Mesenchymal stem cell (in vitro differentiated cells and primary cell): ENCODE measurements at regions not wholly inside any gene's neighbourhood (a gene's known extent, or its start where the extent isn't known, plus 50 kb on each side); places are given as distances from the start of the nearest gene placed in this dataset.

Source experiments
- DNase-seq: peaks from one replicate; pipeline ENCODE4 v3.0.0-alpha.2; 2013
- H2AFZ ChIP-seq: one replicate; pipeline ENCODE4 v1.6.1; 2013; ENCODE audit warnings: low read depth, mild to moderate bottlenecking, control low read depth, inconsistent platforms, low read length, moderate library complexity
- H2AK5ac ChIP-seq: 2 replicates; pipeline ENCODE4 v1.6.1; 2013; ENCODE audit warnings: low read length, moderate library complexity, mild to moderate bottlenecking, inconsistent platforms; ENCODE audit not compliant: severe bottlenecking
- H2BK120ac ChIP-seq: one replicate; pipeline ENCODE4 v1.6.1; 2013; ENCODE audit warnings: low read depth, mild to moderate bottlenecking, inconsistent platforms, low read length, moderate library complexity
- H2BK12ac ChIP-seq, 2 experiments: one replicate each; pipeline ENCODE4 v1.6.1; 2013; ENCODE audit warnings: inconsistent platforms in 2 of 2, low read length in 2 of 2, mild to moderate bottlenecking in 2 of 2, moderate library complexity in 2 of 2, control low read depth in 1 of 2
- H2BK15ac ChIP-seq: one replicate; pipeline ENCODE4 v1.6.1; 2013; ENCODE audit warnings: mild to moderate bottlenecking, low read depth, inconsistent platforms; ENCODE audit not compliant: poor library complexity, severe bottlenecking
- H2BK5ac ChIP-seq: 2 replicates; pipeline ENCODE4 v1.6.1; 2013; ENCODE audit warnings: low read depth, mild to moderate bottlenecking, low read length, control low read depth, inconsistent platforms; ENCODE audit not compliant: poor library complexity, severe bottlenecking
- H3K14ac ChIP-seq, 2 experiments: one replicate each; pipeline ENCODE4 v1.6.1; 2013; ENCODE audit warnings: inconsistent platforms in 2 of 2, low read length in 2 of 2, control low read depth in 1 of 2, mild to moderate bottlenecking in 1 of 2, moderate library complexity in 1 of 2
- H3K18ac ChIP-seq, 2 experiments: one replicate each; pipeline ENCODE4 v1.6.1; 2013; ENCODE audit warnings: inconsistent platforms in 2 of 2, low read length in 2 of 2, control low read depth in 1 of 2, low read depth in 1 of 2, mild to moderate bottlenecking in 1 of 2
- H3K23ac ChIP-seq, 2 experiments: one replicate each; pipeline ENCODE4 v1.6.1; 2013; ENCODE audit warnings: inconsistent platforms in 2 of 2, low read length in 2 of 2, mild to moderate bottlenecking in 2 of 2, moderate library complexity in 2 of 2, control low read depth in 1 of 2
- H3K27ac ChIP-seq: 2 replicates; pipeline ENCODE4 v1.5.1; 2013; ENCODE audit warnings: mild to moderate bottlenecking, moderate library complexity, low read length, control low read depth, inconsistent platforms; ENCODE audit not compliant: poor library complexity, severe bottlenecking
- H3K27me3 ChIP-seq, 2 experiments: 2 replicates each; pipeline versions ENCODE4 v1.6.1 to v1.7.0; 2013; ENCODE audit warnings: low read length in 2 of 2, mild to moderate bottlenecking in 2 of 2, moderate library complexity in 2 of 2, control low read depth in 1 of 2, inconsistent platforms in 1 of 2; ENCODE audit not compliant: control insufficient read depth in 1 of 2, insufficient read depth in 1 of 2
- H3K36me3 ChIP-seq, 2 experiments: 2 replicates each; pipeline versions ENCODE4 v1.6.1 to v1.7.0; 2013; ENCODE audit warnings: low read length in 2 of 2, control low read depth in 1 of 2, inconsistent platforms in 1 of 2, low read depth in 1 of 2, mild to moderate bottlenecking in 1 of 2; ENCODE audit not compliant: insufficient read depth in 2 of 2, control insufficient read depth in 1 of 2
- H3K4ac ChIP-seq, 2 experiments: one replicate each; pipeline ENCODE4 v1.6.1; 2013; ENCODE audit warnings: inconsistent platforms in 2 of 2, low read length in 2 of 2, mild to moderate bottlenecking in 2 of 2, moderate library complexity in 2 of 2, control low read depth in 1 of 2, low read depth in 1 of 2
- H3K4me1 ChIP-seq: 2 replicates; pipeline ENCODE4 v1.6.1; 2013; ENCODE audit warnings: low read depth, low read length, control low read depth; ENCODE audit not compliant: control insufficient read depth, insufficient read depth
- H3K4me2 ChIP-seq: 2 replicates; pipeline ENCODE4 v1.6.1; 2013; ENCODE audit warnings: low read length, mild to moderate bottlenecking, inconsistent platforms; ENCODE audit not compliant: poor library complexity, severe bottlenecking
- H3K4me3 ChIP-seq, 2 experiments: 2 replicates each; pipeline versions ENCODE4 v1.5.1 to v1.7.0; 2013; ENCODE audit warnings: low read length in 2 of 2, mild to moderate bottlenecking in 2 of 2, control low read depth in 1 of 2, low read depth in 1 of 2; ENCODE audit not compliant: insufficient read depth in 1 of 2
- H3K79me1 ChIP-seq: replicated peaks from 2 replicates; pipeline ENCODE4 v1.6.1; 2013; ENCODE audit warnings: mild to moderate bottlenecking, control low read depth, low read length, inconsistent platforms; ENCODE audit not compliant: poor library complexity, severe bottlenecking
- H3K9ac ChIP-seq: 2 replicates; pipeline ENCODE4 v1.7.0; 2013; ENCODE audit warnings: mild to moderate bottlenecking, low read length, moderate library complexity
- H3K9me3 ChIP-seq: 2 replicates; pipeline ENCODE4 v1.7.0; 2013; ENCODE audit warnings: mild to moderate bottlenecking, low read length; ENCODE audit not compliant: control insufficient read depth
- H4K8ac ChIP-seq: one replicate; pipeline ENCODE4 v1.6.1; 2013; ENCODE audit warnings: inconsistent platforms, mild to moderate bottlenecking, low read length, moderate library complexity
- H4K91ac ChIP-seq: one replicate; pipeline ENCODE4 v1.6.1; 2013; ENCODE audit warnings: mild to moderate bottlenecking, low read length, inconsistent platforms
- WGBS: methylation state at CpG from one replicate; pipeline ENCODE4 v1.1.7; 2013; ENCODE audit warnings: mixed read lengths; 5-methylcytosine and 5-hydroxymethylcytosine counted together

DNA sequence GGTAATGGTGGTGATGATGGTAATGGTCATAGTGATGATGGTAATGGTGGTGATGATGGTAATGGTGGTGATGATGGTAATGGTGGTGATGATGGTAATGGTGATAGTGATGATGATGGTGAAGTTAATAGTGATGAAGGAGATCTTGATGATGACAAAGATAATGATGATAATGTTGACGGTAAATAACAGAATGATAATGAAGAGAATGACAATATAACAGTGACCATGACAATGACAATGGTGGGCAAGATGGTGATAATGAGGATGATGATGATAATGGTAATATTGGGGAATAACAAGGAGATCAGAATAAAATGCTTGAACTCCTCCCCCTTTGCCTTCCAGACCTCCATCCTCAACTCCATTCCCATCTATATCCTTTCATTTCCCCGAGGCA is 233.3 kb upstream of the SFSWAP start:
- WGBS, result 83% methylated on average over 2 of the region's 2 CpGs
- no peaks in the 10 kb centered on the region for H3K4me1 ChIP-seq

DNA sequence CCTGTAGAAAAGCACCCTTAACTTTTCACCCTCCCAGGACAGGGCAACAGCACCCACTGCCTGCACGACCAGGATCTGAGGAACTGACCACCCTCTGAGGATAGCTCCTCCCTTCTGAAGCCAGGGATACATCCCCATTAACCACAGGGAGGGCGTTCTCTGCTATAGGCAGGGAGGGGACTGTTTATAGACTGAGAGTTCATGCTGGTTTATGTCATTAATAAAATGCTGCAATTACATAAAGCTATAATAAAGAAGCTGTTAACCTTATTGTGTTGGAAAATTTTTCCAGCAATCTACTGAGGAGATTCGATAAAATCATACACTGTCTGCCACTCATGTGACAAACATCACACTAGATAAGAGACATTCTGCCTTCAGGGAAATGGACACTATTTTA is 232.4 kb upstream of the SFSWAP start:
- Histone ChIP-seq H2BK120ac (no peak overlapping the region), H2BK15ac (no peak overlapping the region), H3K14ac (no peak overlapping the region), H4K8ac (no peak overlapping the region), H3K23ac (no peak overlapping the region), H3K18ac (no peak overlapping the region), H2BK5ac (no peak overlapping the region), H3K79me1 (no peaks in the 10 kb centered on the region), H3K9ac (no peak overlapping the region), H2AK5ac (no peak overlapping the region), H2BK12ac (no peak overlapping the region), H2AFZ (no peak overlapping the region), H3K36me3 (no peaks in the 10 kb centered on the region), H4K91ac (no peak overlapping the region), H3K4ac (no peak overlapping the region), H3K27ac (no peak overlapping the region), H3K4me2 (no peak overlapping the region), H3K4me3 (no peak overlapping the region), H3K9me3 (no peaks in the 10 kb centered on the region), H3K4me1 (no peaks in the 10 kb centered on the region), H3K27me3 (peaks cover 0 to 9% of the 10 kb centered on the region in 2 experiments)
- no peak for DNase-seq
- no CpG with 5 or more reads among the region's 3 CpGs for WGBS

More for the DNA sequence above, 233.3 kb upstream of the SFSWAP start:
- Histone ChIP-seq H4K91ac (no peak overlapping the region), H3K27me3 (peaks cover 0 to 5% of the 10 kb centered on the region in 2 experiments), H3K4ac (no peak overlapping the region), H3K4me2 (no peak overlapping the region), H3K27ac (no peak overlapping the region), H2BK5ac (no peak overlapping the region), H2AFZ (no peak overlapping the region), H3K9ac (no peak overlapping the region), H4K8ac (no peak overlapping the region), H3K23ac (no peak overlapping the region), H2AK5ac (no peak overlapping the region), H3K36me3 (no peaks in the 10 kb centered on the region), H2BK12ac (no peak overlapping the region), H3K18ac (no peak overlapping the region), H3K79me1 (no peaks in the 10 kb centered on the region), H3K14ac (no peak overlapping the region), H3K9me3 (no peaks in the 10 kb centered on the region), H2BK15ac (no peak overlapping the region), H3K4me3 (no peak overlapping the region), H2BK120ac (no peak overlapping the region)
- DNase-seq, result no peak

- H4K91ac ChIP-seq, result no peak overlapping the region
- no peak overlapping the region for H3K4me3 ChIP-seq
- no peak overlapping the region for H2AFZ ChIP-seq
- no peak overlapping the region for H3K9ac ChIP-seq
- no peak overlapping the region for H3K4me2 ChIP-seq
- no peak overlapping the region for H4K8ac ChIP-seq
- H3K27ac ChIP-seq, result no peak overlapping the region
- no peak overlapping the region for H2BK5ac ChIP-seq
- H3K27me3 ChIP-seq, result peaks cover 0 to 13% of the 10 kb centered on the region in 2 experiments
- no peak overlapping the region for H3K23ac ChIP-seq
- H2BK120ac ChIP-seq, result no peak overlapping the region
- H3K18ac ChIP-seq, result no peak overlapping the region
- DNase-seq, result no peak
- H2BK12ac ChIP-seq, result no peak overlapping the region
- H2AK5ac ChIP-seq, result no peak overlapping the region
- WGBS, result 55% methylated on average over 6 of the region's 6 CpGs
- no peak overlapping the region for H3K14ac ChIP-seq
- H2BK15ac ChIP-seq, result no peak overlapping the region
- no peak overlapping the region for H3K4ac ChIP-seq
- H3K79me1 ChIP-seq, result no peaks in the 10 kb centered on the region
- no peaks in the 10 kb centered on the region for H3K4me1 ChIP-seq
- H3K9me3 ChIP-seq, result no peaks in the 10 kb centered on the region
- no peaks in the 10 kb centered on the region for H3K36me3 ChIP-seq
Measured at GRCh38 chr12:131482199-131482598, 228.7 kb upstream of the SFSWAP start.

DNA sequence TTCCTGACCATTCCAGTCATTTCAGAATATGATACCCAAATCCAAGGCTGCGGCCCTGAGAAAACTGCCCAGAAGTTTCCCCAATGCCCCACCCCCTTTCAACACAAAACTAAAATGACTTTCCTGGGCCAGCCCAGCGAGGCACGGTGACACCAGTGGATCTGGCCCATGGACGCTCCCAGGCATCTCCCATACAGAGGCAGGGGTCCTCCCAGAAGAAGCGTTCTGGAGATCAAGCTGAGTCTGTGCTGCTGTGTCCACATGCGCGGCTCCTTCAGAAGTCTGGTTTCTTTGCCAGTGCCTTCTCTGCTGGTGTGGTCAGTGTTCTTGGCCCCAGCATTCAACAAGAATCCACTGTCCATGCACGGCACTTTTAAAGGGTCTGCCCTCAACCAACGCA is 228.2 kb upstream of the SFSWAP start:
- Histone ChIP-seq H3K14ac (no peak overlapping the region), H4K8ac (no peak overlapping the region), H3K9me3 (no peaks in the 10 kb centered on the region), H2AFZ (no peak overlapping the region), H3K36me3 (no peaks in the 10 kb centered on the region), H3K4ac (no peak overlapping the region), H3K27me3 (peaks cover 0 to 13% of the 10 kb centered on the region in 2 experiments), H3K4me3 (no peak overlapping the region), H2AK5ac (no peak overlapping the region), H3K9ac (no peak overlapping the region), H2BK5ac (no peak overlapping the region), H2BK15ac (no peak overlapping the region), H3K27ac (no peak overlapping the region), H3K18ac (no peak overlapping the region), H2BK12ac (no peak overlapping the region), H3K23ac (no peak overlapping the region), H3K79me1 (no peaks in the 10 kb centered on the region), H3K4me1 (no peaks in the 10 kb centered on the region), H2BK120ac (no peak overlapping the region), H4K91ac (no peak overlapping the region), H3K4me2 (no peak overlapping the region)
- no peak for DNase-seq
- WGBS, result 83% methylated on average over 9 of the region's 9 CpGs
